K562 (cell line): ENCODE measurements at regions not wholly inside any gene's neighbourhood (a gene's known extent, or its start where the extent isn't known, plus 50 kb on each side); places are given as distances from the start of the nearest gene placed in this dataset.

Experiments
- KAT7 ChIP-seq: sonication (generic); formaldehyde crosslinking; IDR thresholded peaks from 2 replicates; pipeline ENCODE4 v1.8.0; 2022; ENCODE audit warnings: missing genetic modification reagents, mild to moderate bottlenecking, borderline replicate concordance
- KDM1A ChIP-seq, 2 experiments: fragments of 450-650 bp; IDR thresholded peaks; 2 replicates each; pipeline ENCODE4 v1.6.1; 2016; ENCODE audit warnings: mild to moderate bottlenecking in 2 of 2
- RFX5 ChIP-seq: IDR thresholded peaks from 2 replicates; pipeline ENCODE4 v1.6.1; 2011; ENCODE audit warnings: low read depth, mild to moderate bottlenecking, improper control_type of control experiment, low read length
- SRF ChIP-seq, 2 experiments: fragments of 250-450, 450-650 bp in 1 of 2; sonication (Bioruptor Pico) in 1 of 2; sonication (generic) in 1 of 2; formaldehyde crosslinking; IDR thresholded peaks; 2 replicates each; pipeline versions ENCODE4 v1.5.0 to v1.5.1; 2020 to 2022; ENCODE audit warnings: mild to moderate bottlenecking in 1 of 2, missing genetic modification reagents in 1 of 2
- ZC3H11A ChIP-seq: IDR thresholded peaks from 2 replicates; pipeline ENCODE4 v1.6.1; 2012; ENCODE audit warnings: low read depth, low read length, improper control_type of control experiment
- ZNF311 ChIP-seq: fragments of 250-450 bp; sonication (Bioruptor Pico); IDR thresholded peaks from 2 replicates; pipeline ENCODE4 v1.4.0; 2020; ENCODE audit warnings: mild to moderate bottlenecking, moderate library complexity

DNA sequence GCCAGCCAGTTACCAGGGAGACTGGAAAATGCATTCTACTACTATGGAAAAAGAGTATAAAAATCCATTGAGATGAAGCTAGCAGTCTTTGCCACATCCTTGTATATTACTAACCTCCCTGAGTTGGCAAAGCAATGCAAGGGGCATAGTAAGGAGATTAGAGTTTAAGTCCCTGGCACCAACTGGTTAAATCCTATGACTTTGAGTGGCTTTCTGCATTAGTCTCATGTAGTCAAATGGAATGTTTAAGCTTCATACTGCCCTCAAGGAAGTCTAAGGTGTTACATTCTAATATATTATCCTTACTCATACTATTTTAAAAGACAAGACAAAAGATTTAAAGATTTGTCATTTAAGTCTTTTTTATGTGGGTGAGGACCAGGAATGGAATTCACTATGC, 110.1 kb downstream of the INHBA start:
- TF ChIP-seq KDM1A (IDR thresholded peaks at IDR 0.05) (no peak), RFX5 (no peak), KAT7 (no peak), ZC3H11A (no peak), ZNF311 (CRISPR knock-in tag) (no peak), SRF (CRISPR knock-in tag; IDR thresholded peaks at IDR 0.05) (no peak)
